ENCODE measurements at regions not wholly inside any gene's neighbourhood (a gene's known extent, or its start where the extent isn't known, plus 50 kb on each side); places are given as distances from the start of the nearest gene placed in this dataset.

- TF ChIP-seq CTCF (IDR thresholded peaks at IDR 0.05) (no peak), POLR2A (IDR thresholded peaks at IDR 0.05) (no peak)
Observed at GRCh38 chr17:14866266-14866665, 398.9 kb downstream of the PMP22 start.
